ENCODE measurements at regions not wholly inside any gene's neighbourhood (a gene's known extent, or its start where the extent isn't known, plus 50 kb on each side); places are given as distances from the start of the nearest gene placed in this dataset.

DNA sequence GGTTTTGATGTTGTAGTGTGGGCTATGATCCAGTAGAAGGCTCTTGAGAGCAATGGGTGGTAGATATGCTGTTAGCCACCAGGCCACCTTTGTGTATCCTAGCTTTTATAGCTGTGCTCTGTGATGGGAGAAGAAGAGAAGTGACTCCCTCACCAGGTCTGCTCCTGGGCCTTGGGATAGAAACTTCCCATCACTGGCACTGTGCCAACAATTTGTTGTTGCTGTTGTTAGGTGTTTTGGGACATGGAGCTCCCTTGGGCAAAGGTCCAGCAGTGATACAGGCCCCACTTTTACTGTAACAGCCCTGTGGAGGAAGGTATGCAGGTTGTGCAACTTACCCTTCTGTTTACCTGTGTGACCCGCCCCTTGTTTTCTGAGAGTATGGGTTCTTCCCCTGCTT lies 570.9 kb upstream of the GRIN3A start:
- no peaks in the 10 kb centered on the region for H4K20me1 ChIP-seq (ENCODE audit: insufficient read depth)
- H3K9ac ChIP-seq (ENCODE audit: low read length): no peak overlapping the region
- H3K27ac ChIP-seq (ENCODE audit: low read length): no peak overlapping the region
- H3K9me3 ChIP-seq (ENCODE audit: low read length): peaks cover 5% of the 10 kb centered on the region
- TF ChIP-seq SMC3 (conservative IDR thresholded peaks at IDR 0.05; ENCODE audit: poor library complexity) (no peak), RAD21 (conservative IDR thresholded peaks at IDR 0.05) (no peak), EZH2 (IDR thresholded peaks at IDR 0.05; ENCODE audit: borderline replicate concordance, insufficient read depth, low read length, poor library complexity, severe bottlenecking) (no peak), TAF1 (IDR thresholded peaks at IDR 0.05; ENCODE audit: low read depth) (no peak), EP300 (conservative IDR thresholded peaks at IDR 0.05; ENCODE audit: poor library complexity, severe bottlenecking) (no peak), POLR2AphosphoS5 (IDR thresholded peaks at IDR 0.05) (no peak), MXI1 (conservative IDR thresholded peaks at IDR 0.05; ENCODE audit: poor library complexity, severe bottlenecking) (no peak)
- TF ChIP-seq, protein P1, sequence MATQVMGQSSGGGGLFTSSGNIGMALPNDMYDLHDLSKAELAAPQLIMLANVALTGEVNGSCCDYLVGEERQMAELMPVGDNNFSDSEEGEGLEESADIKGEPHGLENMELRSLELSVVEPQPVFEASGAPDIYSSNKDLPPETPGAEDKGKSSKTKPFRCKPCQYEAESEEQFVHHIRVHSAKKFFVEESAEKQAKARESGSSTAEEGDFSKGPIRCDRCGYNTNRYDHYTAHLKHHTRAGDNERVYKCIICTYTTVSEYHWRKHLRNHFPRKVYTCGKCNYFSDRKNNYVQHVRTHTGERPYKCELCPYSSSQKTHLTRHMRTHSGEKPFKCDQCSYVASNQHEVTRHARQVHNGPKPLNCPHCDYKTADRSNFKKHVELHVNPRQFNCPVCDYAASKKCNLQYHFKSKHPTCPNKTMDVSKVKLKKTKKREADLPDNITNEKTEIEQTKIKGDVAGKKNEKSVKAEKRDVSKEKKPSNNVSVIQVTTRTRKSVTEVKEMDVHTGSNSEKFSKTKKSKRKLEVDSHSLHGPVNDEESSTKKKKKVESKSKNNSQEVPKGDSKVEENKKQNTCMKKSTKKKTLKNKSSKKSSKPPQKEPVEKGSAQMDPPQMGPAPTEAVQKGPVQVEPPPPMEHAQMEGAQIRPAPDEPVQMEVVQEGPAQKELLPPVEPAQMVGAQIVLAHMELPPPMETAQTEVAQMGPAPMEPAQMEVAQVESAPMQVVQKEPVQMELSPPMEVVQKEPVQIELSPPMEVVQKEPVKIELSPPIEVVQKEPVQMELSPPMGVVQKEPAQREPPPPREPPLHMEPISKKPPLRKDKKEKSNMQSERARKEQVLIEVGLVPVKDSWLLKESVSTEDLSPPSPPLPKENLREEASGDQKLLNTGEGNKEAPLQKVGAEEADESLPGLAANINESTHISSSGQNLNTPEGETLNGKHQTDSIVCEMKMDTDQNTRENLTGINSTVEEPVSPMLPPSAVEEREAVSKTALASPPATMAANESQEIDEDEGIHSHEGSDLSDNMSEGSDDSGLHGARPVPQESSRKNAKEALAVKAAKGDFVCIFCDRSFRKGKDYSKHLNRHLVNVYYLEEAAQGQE (IDR thresholded peaks at IDR 0.05; ENCODE audit: borderline replicate concordance): no peak
- TF ChIP-seq, protein P2, sequence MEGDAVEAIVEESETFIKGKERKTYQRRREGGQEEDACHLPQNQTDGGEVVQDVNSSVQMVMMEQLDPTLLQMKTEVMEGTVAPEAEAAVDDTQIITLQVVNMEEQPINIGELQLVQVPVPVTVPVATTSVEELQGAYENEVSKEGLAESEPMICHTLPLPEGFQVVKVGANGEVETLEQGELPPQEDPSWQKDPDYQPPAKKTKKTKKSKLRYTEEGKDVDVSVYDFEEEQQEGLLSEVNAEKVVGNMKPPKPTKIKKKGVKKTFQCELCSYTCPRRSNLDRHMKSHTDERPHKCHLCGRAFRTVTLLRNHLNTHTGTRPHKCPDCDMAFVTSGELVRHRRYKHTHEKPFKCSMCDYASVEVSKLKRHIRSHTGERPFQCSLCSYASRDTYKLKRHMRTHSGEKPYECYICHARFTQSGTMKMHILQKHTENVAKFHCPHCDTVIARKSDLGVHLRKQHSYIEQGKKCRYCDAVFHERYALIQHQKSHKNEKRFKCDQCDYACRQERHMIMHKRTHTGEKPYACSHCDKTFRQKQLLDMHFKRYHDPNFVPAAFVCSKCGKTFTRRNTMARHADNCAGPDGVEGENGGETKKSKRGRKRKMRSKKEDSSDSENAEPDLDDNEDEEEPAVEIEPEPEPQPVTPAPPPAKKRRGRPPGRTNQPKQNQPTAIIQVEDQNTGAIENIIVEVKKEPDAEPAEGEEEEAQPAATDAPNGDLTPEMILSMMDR (IDR thresholded peaks at IDR 0.05; ENCODE audit: poor library complexity, severe bottlenecking): no peak
- no peaks in the 10 kb centered on the region for H3F3A ChIP-seq (ENCODE audit: insufficient read depth, low read length, poor library complexity, severe bottlenecking)
- H3K27me3 ChIP-seq (ENCODE audit: insufficient read depth, low read depth, low read length): no peaks in the 10 kb centered on the region
- H3K9me2 ChIP-seq (ENCODE audit: insufficient read depth, low read length): no peaks in the 10 kb centered on the region
- no peaks in the 10 kb centered on the region for H3K36me3 ChIP-seq (ENCODE audit: insufficient read depth, low read length)
- no peak overlapping the region for H2AFZ ChIP-seq (ENCODE audit: low read depth, low read length)
- H3K79me2 ChIP-seq (replicated peaks; ENCODE audit: insufficient read depth, low read length): no peaks in the 10 kb centered on the region
- no peak overlapping the region for H3K4me3 ChIP-seq (ENCODE audit: low read length)
- no peak overlapping the region for H3K4me2 ChIP-seq (ENCODE audit: low read length)

DNA sequence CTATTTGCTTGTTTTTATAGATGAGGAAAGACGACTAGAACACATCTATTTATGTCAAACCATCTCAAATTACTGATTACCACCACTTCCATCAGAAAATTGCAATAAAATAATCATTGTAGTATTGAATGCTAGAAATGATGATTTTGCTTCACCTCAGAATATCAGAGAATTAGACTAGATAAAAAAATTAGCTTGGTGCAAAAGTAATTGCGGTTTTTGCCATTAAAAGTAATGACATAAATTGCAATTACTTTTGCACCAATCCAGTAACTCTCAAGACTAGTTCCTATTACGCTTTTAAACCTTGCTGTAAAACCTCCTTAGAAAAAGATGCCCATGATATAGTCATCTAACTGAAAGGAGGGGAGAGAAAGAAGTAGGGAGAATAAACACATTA lies 556.7 kb upstream of the GRIN3A start:
- Histone ChIP-seq H3F3A (ENCODE audit: insufficient read depth, low read length, poor library complexity, severe bottlenecking) (no peaks in the 10 kb centered on the region), H3K79me2 (replicated peaks; ENCODE audit: insufficient read depth, low read length) (no peaks in the 10 kb centered on the region), H3K9ac (ENCODE audit: low read length) (no peak overlapping the region), H3K4me2 (ENCODE audit: low read length) (no peak overlapping the region), H3K4me3 (ENCODE audit: low read length) (no peak overlapping the region), H3K27ac (ENCODE audit: low read length) (no peak overlapping the region), H4K20me1 (ENCODE audit: insufficient read depth) (no peaks in the 10 kb centered on the region), H2AFZ (ENCODE audit: low read depth, low read length) (no peak overlapping the region), H3K9me3 (ENCODE audit: low read length) (no peaks in the 10 kb centered on the region), H3K27me3 (ENCODE audit: insufficient read depth, low read depth, low read length) (no peaks in the 10 kb centered on the region), H3K36me3 (ENCODE audit: insufficient read depth, low read length) (no peaks in the 10 kb centered on the region), H3K9me2 (ENCODE audit: insufficient read depth, low read length) (no peaks in the 10 kb centered on the region)
- TF ChIP-seq, protein P1 (IDR thresholded peaks at IDR 0.05; ENCODE audit: borderline replicate concordance): no peak
- TF ChIP-seq POLR2AphosphoS5 (IDR thresholded peaks at IDR 0.05) (no peak), SMC3 (conservative IDR thresholded peaks at IDR 0.05; ENCODE audit: poor library complexity) (no peak), EP300 (conservative IDR thresholded peaks at IDR 0.05; ENCODE audit: poor library complexity, severe bottlenecking) (no peak), RAD21 (conservative IDR thresholded peaks at IDR 0.05) (no peak), EZH2 (IDR thresholded peaks at IDR 0.05; ENCODE audit: borderline replicate concordance, insufficient read depth, low read length, poor library complexity, severe bottlenecking) (no peak)
- TF ChIP-seq, protein P2 (IDR thresholded peaks at IDR 0.05; ENCODE audit: poor library complexity, severe bottlenecking): no peak

Data from neural cell (in vitro differentiated cells).